ENCODE measurements at regions not wholly inside any gene's neighbourhood (a gene's known extent, or its start where the extent isn't known, plus 50 kb on each side); places are given as distances from the start of the nearest gene placed in this dataset.
"Not testable (repeated sequence)": the region's sequence is repeated elsewhere in the genome, so short reads cannot be mapped to it uniquely, and the experiment has no call there.

GRCh38 chr1:228611707-228612106 is 123.6 kb upstream of the RHOU start:
- intact Hi-C loops (cut with DNase I; ENCODE audit: low total_unique reads); H3K4me1 ChIP-seq; in situ Hi-C loops (cut with MboI; ENCODE audit: low sequenced_read_pairs in 4 of 4); H3K9me3 ChIP-seq; H3K27ac ChIP-seq; H3K27me3 ChIP-seq; H3K4me3 ChIP-seq; ATAC-seq; H3K36me3 ChIP-seq; DNase-seq: not testable (repeated sequence)

- H3K27me3 ChIP-seq; DNase-seq; in situ Hi-C loops (cut with MboI; ENCODE audit: low sequenced_read_pairs in 4 of 4); ATAC-seq; H3K36me3 ChIP-seq; intact Hi-C loops (cut with DNase I; ENCODE audit: low total_unique reads); H3K9me3 ChIP-seq; H3K4me1 ChIP-seq; H3K27ac ChIP-seq: not testable (repeated sequence)
- H3K4me3 ChIP-seq = peak overlapping the region in 1 of 4 donors; percentile 25
Measured at GRCh38 chr1:228622002-228622716, 113.1 kb upstream of the RHOU start.

GRCh38 chr1:228626481-228626880 is 108.8 kb upstream of the RHOU start:
- H3K4me3 ChIP-seq; in situ Hi-C loops (cut with MboI; ENCODE audit: low sequenced_read_pairs in 4 of 4); H3K27ac ChIP-seq; H3K9me3 ChIP-seq; H3K36me3 ChIP-seq; DNase-seq; ATAC-seq; H3K4me1 ChIP-seq; H3K27me3 ChIP-seq; intact Hi-C loops (cut with DNase I; ENCODE audit: low total_unique reads): not testable (repeated sequence)

- DNase-seq; H3K36me3 ChIP-seq; intact Hi-C loops (cut with DNase I; ENCODE audit: low total_unique reads); H3K9me3 ChIP-seq; in situ Hi-C loops (cut with MboI; ENCODE audit: low sequenced_read_pairs in 4 of 4); H3K27ac ChIP-seq; H3K27me3 ChIP-seq; ATAC-seq; H3K4me1 ChIP-seq: not testable (repeated sequence)
- H3K4me3 ChIP-seq = peak overlapping the region in 1 of 4 donors; percentile 36
Measured at GRCh38 chr1:228632858-228633257, 102.4 kb upstream of the RHOU start.

- H3K27me3 ChIP-seq; H3K9me3 ChIP-seq; ATAC-seq; H3K36me3 ChIP-seq; in situ Hi-C loops (cut with MboI; ENCODE audit: low sequenced_read_pairs in 4 of 4); H3K27ac ChIP-seq; intact Hi-C loops (cut with DNase I; ENCODE audit: low total_unique reads); H3K4me1 ChIP-seq: not testable (repeated sequence)
- H3K4me3 ChIP-seq = peak overlapping the region; percentile 34 to 50 (median 41)
- DNase-seq = peak in 1 of 2 donors; percentile 26
Measured at GRCh38 chr1:228635304-228635703, 100.0 kb upstream of the RHOU start.

GRCh38 chr1:228637529-228637928 is 97.8 kb upstream of the RHOU start:
- in situ Hi-C loops (cut with MboI; ENCODE audit: low sequenced_read_pairs in 4 of 4); H3K36me3 ChIP-seq; DNase-seq; H3K27ac ChIP-seq; intact Hi-C loops (cut with DNase I; ENCODE audit: low total_unique reads); H3K27me3 ChIP-seq; ATAC-seq; H3K9me3 ChIP-seq; H3K4me1 ChIP-seq: not testable (repeated sequence)
- peak overlapping the region in 3 of 4 donors; percentile 35 to 43 (median 38) for H3K4me3 ChIP-seq

GRCh38 chr1:228646717-228647522 is 88.4 kb upstream of the RHOU start:
- DNase-seq (no peak), ATAC-seq (peak; percentile 44 to 70)
- Histone ChIP-seq H3K27me3 (peaks cover 54 to 55% (median 55%) of the 10 kb centered on the region in 3 donors), H3K9me3 (no peaks in the 10 kb centered on the region), H3K4me1 (peaks cover 19% of the 10 kb centered on the region in 2 donors), H3K4me3 (peak overlapping the region; percentile 46 to 56 (median 48)), H3K27ac (no peak overlapping the region), H3K36me3 (no peaks in the 10 kb centered on the region)
- in situ Hi-C loops (cut with MboI; ENCODE audit: low sequenced_read_pairs in 4 of 4) = no loop called here
- TF ChIP-seq POLR2A (IDR thresholded peaks at IDR 0.05) (no peak), CTCF (IDR thresholded peaks at IDR 0.05 in 4 of 5, conservative IDR thresholded peaks at IDR 0.05 in 1 of 5) (no peak)
- intact Hi-C loops (cut with DNase I; ENCODE audit: low total_unique reads) = no loop called here
